GM23248 (cell line): ENCODE measurements at regions not wholly inside any gene's neighbourhood (a gene's known extent, or its start where the extent isn't known, plus 50 kb on each side); places are given as distances from the start of the nearest gene placed in this dataset. TPM values are rescaled to one million over a fixed set of nuclear protein-coding genes. Genes with fewer than 3 reads are reported as not detected.

Experiments
- DNase-seq: peaks from one replicate; pipeline ENCODE4 v3.0.0-alpha.2; 2015
- H2AFZ ChIP-seq: fragments of 200-600 bp; sonication (generic); 2 replicates; pipeline ENCODE4 v1.6.1; 2016; ENCODE audit warnings: antibody characterized with exemption
- H3F3A ChIP-seq: fragments of 200-600 bp; sonication (generic); 2 replicates; pipeline ENCODE4 v1.6.1; 2016; ENCODE audit warnings: mild to moderate bottlenecking, antibody characterized with exemption, mixed run types; ENCODE audit not compliant: insufficient read depth
- H3K27ac ChIP-seq: fragments of 200-600 bp; sonication (generic); 2 replicates; pipeline ENCODE4 v1.5.1; 2016; ENCODE audit warnings: mild to moderate bottlenecking
- H3K27me3 ChIP-seq: fragments of 200-600 bp; sonication (generic); replicated peaks from 2 replicates; pipeline ENCODE4 v1.6.1; 2016; ENCODE audit warnings: mild to moderate bottlenecking; ENCODE audit not compliant: insufficient read depth
- H3K36me3 ChIP-seq: fragments of 200-600 bp; sonication (generic); 2 replicates; pipeline ENCODE4 v1.6.1; 2016; ENCODE audit warnings: low read depth, mild to moderate bottlenecking
- H3K4me1 ChIP-seq: fragments of 200-600 bp; sonication (generic); 2 replicates; pipeline ENCODE4 v1.6.1; 2016; ENCODE audit warnings: mild to moderate bottlenecking; ENCODE audit not compliant: insufficient read depth
- H3K4me2 ChIP-seq: fragments of 200-600 bp; sonication (generic); one replicate; pipeline ENCODE4 v1.6.1; 2016; ENCODE audit warnings: mild to moderate bottlenecking; ENCODE audit not compliant: unreplicated experiment
- H3K4me3 ChIP-seq: fragments of 200-600 bp; sonication (generic); 2 replicates; pipeline ENCODE4 v1.5.1; 2016; ENCODE audit warnings: mild to moderate bottlenecking
- H3K79me2 ChIP-seq: fragments of 200-600 bp; sonication (generic); 2 replicates; pipeline ENCODE4 v1.6.1; 2016; ENCODE audit warnings: mild to moderate bottlenecking; ENCODE audit not compliant: insufficient read depth
- H3K9ac ChIP-seq: fragments of 200-600 bp; sonication (generic); 2 replicates; pipeline ENCODE4 v1.6.1; 2016; ENCODE audit warnings: mild to moderate bottlenecking
- H3K9me2 ChIP-seq: fragments of 200-600 bp; sonication (generic); 2 replicates; pipeline ENCODE4 v1.6.1; 2016; ENCODE audit warnings: mixed run types, mild to moderate bottlenecking, moderate library complexity; ENCODE audit not compliant: insufficient read depth
- H3K9me3 ChIP-seq: fragments of 200-600 bp; sonication (generic); one replicate; pipeline ENCODE4 v1.6.1; 2017; ENCODE audit warnings: low read depth
- H4K20me1 ChIP-seq: fragments of 200-600 bp; sonication (generic); 2 replicates; pipeline ENCODE4 v1.6.0; 2016; ENCODE audit not compliant: insufficient read depth
- EZH2 ChIP-seq: fragments of 200-600 bp; sonication (generic); IDR thresholded peaks from 2 replicates; pipeline ENCODE4 v1.6.1; 2018; ENCODE audit warnings: antibody characterized with exemption, mild to moderate bottlenecking; ENCODE audit not compliant: insufficient read depth, poor library complexity, severe bottlenecking
- EZH2phosphoT487 ChIP-seq: fragments of 200-600 bp; sonication (generic); IDR thresholded peaks from 2 replicates; pipeline ENCODE4 v1.6.1; 2018; ENCODE audit warnings: antibody characterized with exemption, moderate library complexity, mild to moderate bottlenecking, low read depth; ENCODE audit not compliant: insufficient read depth
- WGBS, 2 experiments: methylation state at CpG; one replicate each; pipeline ENCODE4 v1.1.6; 2015 to 2017; ENCODE audit warnings: low lambda C conversion rate in 2 of 2, low coverage in 1 of 2; ENCODE audit errors: missing lambda C conversion rate in 2 of 2; 5-methylcytosine and 5-hydroxymethylcytosine counted together
- in situ Hi-C: fragments of 300-500 bp; cut with MboI; formaldehyde crosslinking; loops from 2 replicates; pipeline ENCODE4 v1.15.0; 2020
- small RNA-seq: library from RNA; depleted of rRNA; stranded (forward); fragments of <200 nt; gene quantifications from one replicate; pipeline ENCODE3, GENCODE V24; 2014; ENCODE audit warnings: low read depth, low replicate concordance

DNA sequence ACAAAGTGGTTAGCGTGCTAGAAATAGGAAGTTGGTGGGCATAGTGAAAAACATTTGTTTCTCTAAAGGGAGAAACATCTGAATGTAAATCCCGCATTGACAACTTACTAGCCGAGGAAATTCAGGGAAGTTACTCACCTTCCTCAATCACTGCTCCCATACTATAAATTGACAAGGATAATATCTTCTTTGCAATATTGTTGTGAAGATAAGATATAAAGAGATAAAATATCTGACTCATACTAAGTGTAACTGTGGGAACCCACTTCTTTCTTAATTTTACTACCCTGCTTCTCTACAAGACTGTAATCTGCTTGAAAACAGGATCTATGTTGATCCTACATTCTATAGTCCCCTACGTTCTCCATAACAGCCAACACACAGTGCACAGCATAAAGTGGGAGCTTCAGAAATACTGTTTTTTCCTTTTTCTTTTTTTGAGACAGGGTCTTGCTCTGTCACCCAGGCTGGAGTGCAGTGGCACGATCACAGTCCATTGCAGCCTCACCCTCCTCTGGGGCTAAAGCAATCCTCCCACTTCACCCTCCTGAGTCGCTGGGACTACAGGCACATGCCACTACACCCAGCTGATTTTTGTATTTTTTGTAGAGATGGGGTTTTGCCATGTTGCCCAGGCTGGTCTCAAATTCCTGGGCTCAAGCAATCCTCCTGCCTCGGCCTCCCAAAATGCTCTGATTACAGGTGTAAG lies 57.4 kb upstream of the C1orf21 start:
- H3K9me2 ChIP-seq = peaks cover 3% of the 10 kb centered on the region; the same call in 1 of the 2 replicates
- H3K27ac ChIP-seq = no peak overlapping the region
- DNase-seq = no peak
- no peaks in the 10 kb centered on the region for H3K79me2 ChIP-seq
- H3K27me3 ChIP-seq = peaks cover 4% of the 10 kb centered on the region
- H3F3A ChIP-seq = no peaks in the 10 kb centered on the region
- H3K4me2 ChIP-seq = no peak overlapping the region
- no peak overlapping the region for H3K9ac ChIP-seq
- H2AFZ ChIP-seq = no peak overlapping the region
- 76 to 78% methylated on average over 7 of the region's 7 CpGs for WGBS, 2 experiments
- no peak overlapping the region for H3K4me3 ChIP-seq
- H3K4me1 ChIP-seq = no peaks in the 10 kb centered on the region
- H3K36me3 ChIP-seq = no peaks in the 10 kb centered on the region
- no peaks in the 10 kb centered on the region for H3K9me3 ChIP-seq
- no peaks in the 10 kb centered on the region for H4K20me1 ChIP-seq
- in situ Hi-C loops = no loop called here
- no peak for TF ChIP-seq EZH2
- TF ChIP-seq EZH2phosphoT487 = no peak

DNA sequence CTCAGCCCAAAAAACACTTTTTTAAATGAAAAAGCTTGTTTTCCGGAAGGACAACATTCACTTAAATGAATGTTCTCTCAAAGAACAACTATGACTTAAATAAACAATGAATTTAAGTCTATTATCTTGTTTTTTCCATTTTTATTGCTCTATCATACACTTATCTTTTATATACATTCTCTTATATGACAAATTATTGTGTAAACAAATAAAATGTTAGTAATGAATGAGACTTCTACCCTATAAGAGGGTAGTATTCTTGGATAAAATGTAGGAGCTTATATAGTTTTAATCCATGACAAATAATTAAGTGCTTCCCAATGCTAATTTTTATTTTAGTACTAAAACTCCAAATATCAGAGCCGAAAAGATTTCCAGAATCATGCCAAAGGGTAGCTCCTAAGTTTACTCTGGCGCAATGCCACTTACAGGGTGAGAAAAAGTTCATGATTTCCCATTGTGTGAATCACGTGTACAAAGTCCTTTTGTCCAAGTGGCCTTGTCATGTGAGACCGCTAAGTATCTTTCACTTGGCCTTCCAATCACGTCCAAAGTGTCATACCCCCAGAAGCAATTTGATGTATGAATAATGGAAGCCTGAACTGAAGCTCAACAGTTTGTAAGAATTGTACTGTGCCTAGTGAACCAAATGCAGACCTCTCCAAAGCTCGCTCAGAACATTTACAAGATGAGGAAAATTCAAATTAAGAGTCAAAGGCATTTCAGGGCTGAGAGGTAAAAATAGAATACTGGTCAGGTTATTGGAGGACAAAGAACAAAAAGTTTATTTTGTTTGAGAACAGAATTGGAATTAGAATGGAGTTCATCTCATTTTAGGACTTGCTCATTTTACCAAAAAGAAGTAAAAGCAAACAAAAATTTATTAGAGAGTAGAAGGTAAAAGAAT lies 56.6 kb upstream of the C1orf21 start:
- 82 to 83% methylated on average over 7 of the region's 7 CpGs for whole genome bisulfite sequencing, 2 experiments
- no peak overlapping the region for H3K27ac ChIP-seq
- no peaks in the 10 kb centered on the region for H3K9me3 ChIP-seq
- no peaks in the 10 kb centered on the region for H3F3A ChIP-seq
- H3K36me3 ChIP-seq = no peaks in the 10 kb centered on the region
- no peak for TF ChIP-seq EZH2
- TF ChIP-seq EZH2phosphoT487 = no peak
- H3K79me2 ChIP-seq = no peaks in the 10 kb centered on the region
- H3K4me2 ChIP-seq = no peak overlapping the region
- no peak overlapping the region for H3K4me3 ChIP-seq
- H4K20me1 ChIP-seq = no peaks in the 10 kb centered on the region
- in situ Hi-C loops = no loop called here
- no peak overlapping the region for H3K9ac ChIP-seq
- no peaks in the 10 kb centered on the region for H3K4me1 ChIP-seq
- no peak overlapping the region for H2AFZ ChIP-seq
- DNase-seq = no peak
- peaks cover 3% of the 10 kb centered on the region; the same call in 1 of the 2 replicates for H3K9me2 ChIP-seq
- peaks cover 4% of the 10 kb centered on the region for H3K27me3 ChIP-seq

DNA sequence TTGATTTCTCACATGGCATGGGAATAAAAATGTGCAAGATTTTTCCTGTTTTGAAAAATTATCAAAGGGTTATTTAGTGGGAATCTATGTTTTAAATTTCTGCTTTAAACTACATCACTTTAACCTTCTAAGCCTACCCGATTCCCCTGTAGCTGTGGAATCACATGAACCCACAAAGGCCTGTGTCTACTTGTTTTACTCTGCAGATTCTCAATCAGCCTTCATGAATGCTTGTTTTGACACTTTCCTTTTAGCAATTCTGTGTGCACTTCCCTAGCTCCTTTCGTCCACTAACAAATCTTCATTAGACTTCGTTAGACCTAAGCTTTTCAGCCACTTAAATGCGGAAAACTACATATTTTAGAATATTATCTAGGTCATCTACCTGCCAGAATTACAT lies 56.0 kb upstream of the C1orf21 start:
- DNase-seq = no peak
- H3K4me3 ChIP-seq = no peak overlapping the region
- H3K36me3 ChIP-seq = no peaks in the 10 kb centered on the region
- H3K9me3 ChIP-seq = no peaks in the 10 kb centered on the region
- peaks cover 3% of the 10 kb centered on the region; the same call in 1 of the 2 replicates for H3K9me2 ChIP-seq
- H3F3A ChIP-seq = no peaks in the 10 kb centered on the region
- no peak for TF ChIP-seq EZH2phosphoT487
- no peak for TF ChIP-seq EZH2
- 83 to 91% methylated on average over 4 of the region's 4 CpGs for WGBS, 2 experiments
- no peaks in the 10 kb centered on the region for H3K4me1 ChIP-seq
- no peak overlapping the region for H3K4me2 ChIP-seq
- no peak overlapping the region for H2AFZ ChIP-seq
- no peak overlapping the region for H3K27ac ChIP-seq
- H4K20me1 ChIP-seq = no peaks in the 10 kb centered on the region
- H3K27me3 ChIP-seq = peaks cover 4% of the 10 kb centered on the region
- in situ Hi-C loops = no loop called here
- H3K79me2 ChIP-seq = no peaks in the 10 kb centered on the region
- no peak overlapping the region for H3K9ac ChIP-seq

Small RNA genes lying in the stretch of these regions (small RNA-seq; reads per million reads assigned to genes)
- not detected for gene RF00019
